ENCODE measurements at regions not wholly inside any gene's neighbourhood (a gene's known extent, or its start where the extent isn't known, plus 50 kb on each side); places are given as distances from the start of the nearest gene placed in this dataset.

DNA sequence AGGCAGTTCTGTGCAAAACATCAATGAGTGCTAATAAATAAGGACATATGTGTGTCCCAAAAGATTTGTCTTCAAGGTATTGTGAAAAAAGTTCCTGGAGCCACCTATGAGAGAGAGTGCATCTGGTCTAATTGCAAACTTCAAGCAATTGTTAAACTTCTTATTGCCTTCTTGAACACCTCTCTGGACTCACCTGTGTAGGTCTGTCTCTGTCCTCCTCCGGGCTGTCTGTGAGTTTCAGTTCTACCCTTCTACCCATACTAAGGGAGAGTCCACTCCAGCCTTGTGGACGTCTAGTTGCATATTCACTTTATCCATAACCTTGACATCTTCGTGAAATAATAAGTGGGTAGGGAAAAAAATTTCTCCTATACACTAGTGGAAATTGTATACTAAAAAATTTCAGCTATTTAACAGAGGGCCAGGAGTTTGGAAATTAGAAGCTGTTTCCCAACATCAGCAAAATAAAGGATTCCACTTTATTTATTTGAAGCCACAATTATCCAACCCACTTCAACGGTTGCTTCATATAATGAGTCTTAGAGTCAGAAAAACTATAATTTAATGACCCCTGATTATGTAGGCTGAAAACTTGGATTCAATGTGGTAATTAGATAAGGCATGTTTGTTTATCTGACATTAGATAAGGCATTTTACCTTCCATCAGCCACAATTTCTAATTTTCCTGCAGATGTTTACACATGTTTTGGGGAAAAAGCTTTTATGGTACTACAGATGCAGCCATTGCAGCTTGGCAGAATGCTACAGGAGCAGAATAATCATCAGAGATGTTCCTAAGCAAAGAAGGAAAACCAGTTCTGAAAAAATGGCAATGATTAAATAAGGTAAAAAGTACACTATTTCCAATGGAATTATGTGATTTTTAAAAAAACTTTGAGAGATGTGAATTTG lies 150.8 kb upstream of the FAM3C start:
- no peak for TF ChIP-seq POLR2A (IDR thresholded peaks at IDR 0.05; ENCODE audit: low read depth, low read length)
- TF ChIP-seq, protein P1, sequence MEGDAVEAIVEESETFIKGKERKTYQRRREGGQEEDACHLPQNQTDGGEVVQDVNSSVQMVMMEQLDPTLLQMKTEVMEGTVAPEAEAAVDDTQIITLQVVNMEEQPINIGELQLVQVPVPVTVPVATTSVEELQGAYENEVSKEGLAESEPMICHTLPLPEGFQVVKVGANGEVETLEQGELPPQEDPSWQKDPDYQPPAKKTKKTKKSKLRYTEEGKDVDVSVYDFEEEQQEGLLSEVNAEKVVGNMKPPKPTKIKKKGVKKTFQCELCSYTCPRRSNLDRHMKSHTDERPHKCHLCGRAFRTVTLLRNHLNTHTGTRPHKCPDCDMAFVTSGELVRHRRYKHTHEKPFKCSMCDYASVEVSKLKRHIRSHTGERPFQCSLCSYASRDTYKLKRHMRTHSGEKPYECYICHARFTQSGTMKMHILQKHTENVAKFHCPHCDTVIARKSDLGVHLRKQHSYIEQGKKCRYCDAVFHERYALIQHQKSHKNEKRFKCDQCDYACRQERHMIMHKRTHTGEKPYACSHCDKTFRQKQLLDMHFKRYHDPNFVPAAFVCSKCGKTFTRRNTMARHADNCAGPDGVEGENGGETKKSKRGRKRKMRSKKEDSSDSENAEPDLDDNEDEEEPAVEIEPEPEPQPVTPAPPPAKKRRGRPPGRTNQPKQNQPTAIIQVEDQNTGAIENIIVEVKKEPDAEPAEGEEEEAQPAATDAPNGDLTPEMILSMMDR (conservative IDR thresholded peaks at IDR 0.05; ENCODE audit: low read depth, low read length): no peak

All from IMR-90 (cell line).